ENCODE measurements at regions not wholly inside any gene's neighbourhood (a gene's known extent, or its start where the extent isn't known, plus 50 kb on each side); places are given as distances from the start of the nearest gene placed in this dataset.

GRCh38 chr4:96675416-96675815, 835.5 kb downstream of the PDHA2 start:
- no peak for DNase-seq (ENCODE audit: low read depth, low spot score)

- peak; percentile 18 for DNase-seq (ENCODE audit: low read depth, low spot score)
Observed at GRCh38 chr4:96675896-96676295, 836.0 kb downstream of the PDHA2 start.

- DNase-seq (ENCODE audit: low read depth, low spot score), result no peak
Observed at GRCh38 chr4:96676754-96677435, 837.0 kb downstream of the PDHA2 start.

GRCh38 chr4:96677499-96677898, 837.6 kb downstream of the PDHA2 start:
- no peak for DNase-seq (ENCODE audit: low read depth, low spot score)

GRCh38 chr4:96681218-96681617, 841.3 kb downstream of the PDHA2 start:
- DNase-seq (ENCODE audit: low read depth, low spot score), result no peak

- no peak for DNase-seq (ENCODE audit: low read depth, low spot score)
Observed at GRCh38 chr4:96685691-96686090, 845.8 kb downstream of the PDHA2 start.

GRCh38 chr4:96691521-96691920, 851.6 kb downstream of the PDHA2 start:
- no peak for DNase-seq (ENCODE audit: low read depth, low spot score)

GRCh38 chr4:96698831-96699230, 858.9 kb downstream of the PDHA2 start:
- DNase-seq (ENCODE audit: low read depth, low spot score), result no peak

- DNase-seq (ENCODE audit: low read depth, low spot score), result no peak
Observed at GRCh38 chr4:96703265-96703664, 863.4 kb downstream of the PDHA2 start.

GRCh38 chr4:96708766-96709165, 868.9 kb downstream of the PDHA2 start:
- no peak for DNase-seq (ENCODE audit: low read depth, low spot score)

GRCh38 chr4:96713271-96713850, 873.5 kb downstream of the PDHA2 start:
- DNase-seq (ENCODE audit: low read depth, low spot score), result no peak

- no peak for DNase-seq (ENCODE audit: low read depth, low spot score)
Observed at GRCh38 chr4:96729641-96730040, 889.7 kb downstream of the PDHA2 start.

- DNase-seq (ENCODE audit: low read depth, low spot score), result no peak
Observed at GRCh38 chr4:96730432-96730831, 890.5 kb downstream of the PDHA2 start.

GRCh38 chr4:96736352-96736889, 896.5 kb downstream of the PDHA2 start:
- DNase-seq (ENCODE audit: low read depth, low spot score), result peak; percentile 85

- no peak for DNase-seq (ENCODE audit: low read depth, low spot score)
Observed at GRCh38 chr4:96739101-96739500, 899.2 kb downstream of the PDHA2 start.

- no peak for DNase-seq (ENCODE audit: low read depth, low spot score)
Observed at GRCh38 chr4:96742332-96743014, 902.6 kb downstream of the PDHA2 start.

GRCh38 chr4:96744676-96745075, 904.8 kb downstream of the PDHA2 start:
- DNase-seq (ENCODE audit: low read depth, low spot score), result no peak

- no peak for DNase-seq (ENCODE audit: low read depth, low spot score)
Observed at GRCh38 chr4:96753216-96753615, 913.3 kb downstream of the PDHA2 start.

GRCh38 chr4:96755569-96756484, 915.9 kb downstream of the PDHA2 start:
- no peak for DNase-seq (ENCODE audit: low read depth, low spot score)

- no peak for DNase-seq (ENCODE audit: low read depth, low spot score)
Observed at GRCh38 chr4:96756584-96756983, 916.7 kb downstream of the PDHA2 start.

- no peak for DNase-seq (ENCODE audit: low read depth, low spot score)
Observed at GRCh38 chr4:96763546-96763945, 923.7 kb downstream of the PDHA2 start.

GRCh38 chr4:96766359-96766758, 926.5 kb downstream of the PDHA2 start:
- DNase-seq (ENCODE audit: low read depth, low spot score), result no peak

All from ELF-1 (cell line).